ENCODE measurements at regions not wholly inside any gene's neighbourhood (a gene's known extent, or its start where the extent isn't known, plus 50 kb on each side); places are given as distances from the start of the nearest gene placed in this dataset.

GRCh38 chr7:114755856-114756255, 166.0 kb upstream of the MDFIC start:
- H3K4me1 ChIP-seq (ENCODE audit: insufficient read depth, insufficient read length) = no peaks in the 10 kb centered on the region
- no peak overlapping the region for H3K9ac ChIP-seq (ENCODE audit: insufficient read length, low read depth)
- no peaks in the 10 kb centered on the region for H3K27me3 ChIP-seq (ENCODE audit: insufficient read depth, insufficient read length)
- TF ChIP-seq SUZ12 (IDR thresholded peaks at IDR 0.05; ENCODE audit: extremely low read depth, insufficient read depth, insufficient read length) = no peak
- TF ChIP-seq YY1 (IDR thresholded peaks at IDR 0.05; ENCODE audit: insufficient read depth, insufficient read length) = no peak
- TF ChIP-seq ZNF274 (IDR thresholded peaks at IDR 0.05; ENCODE audit: low read depth, low read length) = no peak
- H3K9me3 ChIP-seq (ENCODE audit: insufficient read depth, low read length) = no peaks in the 10 kb centered on the region
- no peaks in the 10 kb centered on the region for H3K36me3 ChIP-seq (ENCODE audit: insufficient read depth, insufficient read length, low read length)
- H3K4me3 ChIP-seq (ENCODE audit: insufficient read length, low read depth) = no peak overlapping the region
- no peak for DNase-seq (ENCODE audit: low read depth, low spot score)

DNA sequence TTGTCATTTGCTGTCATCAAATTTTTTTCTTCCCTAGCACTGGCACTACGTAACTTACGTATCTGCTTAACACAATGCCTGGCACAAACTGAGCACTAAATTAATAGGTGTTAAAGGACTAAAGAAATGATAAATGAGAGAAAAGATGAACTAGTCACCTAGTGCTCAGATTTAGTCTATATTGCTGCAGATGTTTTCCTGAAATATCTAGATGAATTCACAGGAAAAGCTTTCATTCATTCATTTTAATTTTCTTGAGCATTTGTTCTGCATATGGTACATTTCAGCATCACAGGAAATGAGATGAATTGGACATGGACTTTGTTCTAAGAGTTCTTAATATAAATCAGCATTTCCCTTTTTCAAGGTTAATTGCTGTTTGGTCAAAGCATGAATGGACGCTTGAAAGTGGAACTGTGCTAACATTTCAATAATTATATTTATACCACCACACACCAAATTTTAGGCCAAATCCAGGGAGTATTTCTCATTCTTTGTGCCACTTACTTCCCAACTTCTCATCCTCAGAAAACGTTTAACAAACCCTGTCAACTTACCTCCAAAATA, 163.2 kb upstream of the MDFIC start:
- Histone ChIP-seq H3K27me3 (ENCODE audit: insufficient read depth, insufficient read length) (no peaks in the 10 kb centered on the region), H3K4me1 (ENCODE audit: insufficient read depth, insufficient read length) (no peaks in the 10 kb centered on the region), H3K36me3 (ENCODE audit: insufficient read depth, insufficient read length, low read length) (no peaks in the 10 kb centered on the region), H3K4me3 (ENCODE audit: insufficient read length, low read depth) (no peak overlapping the region), H3K9ac (ENCODE audit: insufficient read length, low read depth) (no peak overlapping the region), H3K9me3 (ENCODE audit: insufficient read depth, low read length) (no peaks in the 10 kb centered on the region)
- TF ChIP-seq SUZ12 (IDR thresholded peaks at IDR 0.05; ENCODE audit: extremely low read depth, insufficient read depth, insufficient read length) = no peak
- no peak for DNase-seq (ENCODE audit: low read depth, low spot score)

GRCh38 chr7:114759347-114760062, 162.4 kb upstream of the MDFIC start:
- TF ChIP-seq YY1 (IDR thresholded peaks at IDR 0.05; ENCODE audit: insufficient read depth, insufficient read length) = no peak
- no peak for TF ChIP-seq ZNF274 (IDR thresholded peaks at IDR 0.05; ENCODE audit: low read depth, low read length)
- TF ChIP-seq SUZ12 (IDR thresholded peaks at IDR 0.05; ENCODE audit: extremely low read depth, insufficient read depth, insufficient read length) = no peak
- Histone ChIP-seq H3K9me3 (ENCODE audit: insufficient read depth, low read length) (no peaks in the 10 kb centered on the region), H3K4me3 (ENCODE audit: insufficient read length, low read depth) (no peak overlapping the region), H3K9ac (ENCODE audit: insufficient read length, low read depth) (no peak overlapping the region), H3K36me3 (ENCODE audit: insufficient read depth, insufficient read length, low read length) (no peaks in the 10 kb centered on the region), H3K4me1 (ENCODE audit: insufficient read depth, insufficient read length) (no peaks in the 10 kb centered on the region), H3K27me3 (ENCODE audit: insufficient read depth, insufficient read length) (no peaks in the 10 kb centered on the region)
- no peak for DNase-seq (ENCODE audit: low read depth, low spot score)

GRCh38 chr7:114760477-114760876, 161.4 kb upstream of the MDFIC start:
- Histone ChIP-seq H3K27me3 (ENCODE audit: insufficient read depth, insufficient read length) (no peaks in the 10 kb centered on the region), H3K9me3 (ENCODE audit: insufficient read depth, low read length) (no peaks in the 10 kb centered on the region), H3K36me3 (ENCODE audit: insufficient read depth, insufficient read length, low read length) (no peaks in the 10 kb centered on the region), H3K9ac (ENCODE audit: insufficient read length, low read depth) (no peak overlapping the region), H3K4me3 (ENCODE audit: insufficient read length, low read depth) (no peak overlapping the region), H3K4me1 (ENCODE audit: insufficient read depth, insufficient read length) (no peaks in the 10 kb centered on the region)
- TF ChIP-seq YY1 (IDR thresholded peaks at IDR 0.05; ENCODE audit: insufficient read depth, insufficient read length) (no peak), ZNF274 (IDR thresholded peaks at IDR 0.05; ENCODE audit: low read depth, low read length) (no peak), SUZ12 (IDR thresholded peaks at IDR 0.05; ENCODE audit: extremely low read depth, insufficient read depth, insufficient read length) (no peak)
- no peak for DNase-seq (ENCODE audit: low read depth, low spot score)

DNA sequence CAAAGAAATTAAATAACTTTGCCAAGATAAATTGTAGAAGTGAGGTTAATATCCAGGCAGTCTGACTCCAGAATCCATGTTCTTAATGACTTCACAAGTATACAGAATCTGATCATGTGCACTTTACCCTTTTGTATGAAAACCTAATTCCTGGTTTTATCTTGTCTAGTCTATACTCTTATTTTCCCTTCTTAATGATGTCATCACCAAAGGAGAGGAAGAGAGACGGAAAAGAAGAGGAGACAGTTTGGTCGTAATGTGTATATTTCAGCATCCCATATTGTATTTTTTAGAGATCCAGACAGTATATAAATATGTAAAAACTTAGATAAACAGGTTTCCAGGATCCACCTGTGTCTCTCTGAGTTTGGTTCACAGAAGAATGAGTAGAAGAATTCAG, 159.9 kb upstream of the MDFIC start:
- no peaks in the 10 kb centered on the region for H3K36me3 ChIP-seq (ENCODE audit: insufficient read depth, insufficient read length, low read length)
- H3K27me3 ChIP-seq (ENCODE audit: insufficient read depth, insufficient read length) = no peaks in the 10 kb centered on the region
- DNase-seq (ENCODE audit: low read depth, low spot score) = no peak
- no peaks in the 10 kb centered on the region for H3K9me3 ChIP-seq (ENCODE audit: insufficient read depth, low read length)
- no peak for TF ChIP-seq YY1 (IDR thresholded peaks at IDR 0.05; ENCODE audit: insufficient read depth, insufficient read length)
- TF ChIP-seq ZNF274 (IDR thresholded peaks at IDR 0.05; ENCODE audit: low read depth, low read length) = no peak
- TF ChIP-seq SUZ12 (IDR thresholded peaks at IDR 0.05; ENCODE audit: extremely low read depth, insufficient read depth, insufficient read length) = no peak
- no peak overlapping the region for H3K4me3 ChIP-seq (ENCODE audit: insufficient read length, low read depth)
- no peaks in the 10 kb centered on the region for H3K4me1 ChIP-seq (ENCODE audit: insufficient read depth, insufficient read length)
- H3K9ac ChIP-seq (ENCODE audit: insufficient read length, low read depth) = no peak overlapping the region

GRCh38 chr7:114765331-114766040, 156.4 kb upstream of the MDFIC start:
- Histone ChIP-seq H3K27me3 (ENCODE audit: insufficient read depth, insufficient read length) (no peaks in the 10 kb centered on the region), H3K36me3 (ENCODE audit: insufficient read depth, insufficient read length, low read length) (no peaks in the 10 kb centered on the region), H3K9ac (ENCODE audit: insufficient read length, low read depth) (no peak overlapping the region), H3K4me1 (ENCODE audit: insufficient read depth, insufficient read length) (no peaks in the 10 kb centered on the region), H3K4me3 (ENCODE audit: insufficient read length, low read depth) (no peak overlapping the region), H3K9me3 (ENCODE audit: insufficient read depth, low read length) (no peaks in the 10 kb centered on the region)
- DNase-seq (ENCODE audit: low read depth, low spot score) = no peak
- TF ChIP-seq ZNF274 (IDR thresholded peaks at IDR 0.05; ENCODE audit: low read depth, low read length) = no peak
- TF ChIP-seq YY1 (IDR thresholded peaks at IDR 0.05; ENCODE audit: insufficient read depth, insufficient read length) = no peak
- no peak for TF ChIP-seq SUZ12 (IDR thresholded peaks at IDR 0.05; ENCODE audit: extremely low read depth, insufficient read depth, insufficient read length)

GRCh38 chr7:114766041-114766356, 155.9 kb upstream of the MDFIC start:
- Histone ChIP-seq H3K36me3 (ENCODE audit: insufficient read depth, insufficient read length, low read length) (no peaks in the 10 kb centered on the region), H3K9ac (ENCODE audit: insufficient read length, low read depth) (no peak overlapping the region), H3K27me3 (ENCODE audit: insufficient read depth, insufficient read length) (no peaks in the 10 kb centered on the region), H3K4me1 (ENCODE audit: insufficient read depth, insufficient read length) (no peaks in the 10 kb centered on the region), H3K4me3 (ENCODE audit: insufficient read length, low read depth) (no peak overlapping the region), H3K9me3 (ENCODE audit: insufficient read depth, low read length) (no peaks in the 10 kb centered on the region)
- TF ChIP-seq SUZ12 (IDR thresholded peaks at IDR 0.05; ENCODE audit: extremely low read depth, insufficient read depth, insufficient read length) = no peak
- TF ChIP-seq YY1 (IDR thresholded peaks at IDR 0.05; ENCODE audit: insufficient read depth, insufficient read length) = no peak
- no peak for TF ChIP-seq ZNF274 (IDR thresholded peaks at IDR 0.05; ENCODE audit: low read depth, low read length)
- no peak for DNase-seq (ENCODE audit: low read depth, low spot score)

All from NT2/D1 (cell line).